ENCODE measurements at regions not wholly inside any gene's neighbourhood (a gene's known extent, or its start where the extent isn't known, plus 50 kb on each side); places are given as distances from the start of the nearest gene placed in this dataset.

DNA sequence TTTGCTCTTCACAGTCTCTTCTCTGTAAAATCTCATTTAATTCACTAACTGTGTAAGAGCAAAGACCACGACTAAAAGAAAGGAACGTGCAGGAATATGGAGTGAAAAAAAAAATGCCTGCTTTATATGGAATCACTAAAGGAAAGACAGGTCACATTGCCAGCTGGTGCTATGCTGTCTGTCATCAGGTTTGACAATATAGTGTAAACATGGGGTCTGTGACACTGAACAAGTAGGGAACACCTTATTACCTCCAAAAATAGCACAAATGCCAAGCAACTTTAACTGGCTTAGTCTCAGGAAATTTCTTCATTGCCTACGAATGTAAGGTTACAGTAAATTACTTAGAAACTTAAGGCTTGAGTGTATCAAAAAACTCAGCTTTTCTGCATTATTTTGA lies 364.5 kb upstream of the LINC00305 start:
- TF ChIP-seq, protein P1, sequence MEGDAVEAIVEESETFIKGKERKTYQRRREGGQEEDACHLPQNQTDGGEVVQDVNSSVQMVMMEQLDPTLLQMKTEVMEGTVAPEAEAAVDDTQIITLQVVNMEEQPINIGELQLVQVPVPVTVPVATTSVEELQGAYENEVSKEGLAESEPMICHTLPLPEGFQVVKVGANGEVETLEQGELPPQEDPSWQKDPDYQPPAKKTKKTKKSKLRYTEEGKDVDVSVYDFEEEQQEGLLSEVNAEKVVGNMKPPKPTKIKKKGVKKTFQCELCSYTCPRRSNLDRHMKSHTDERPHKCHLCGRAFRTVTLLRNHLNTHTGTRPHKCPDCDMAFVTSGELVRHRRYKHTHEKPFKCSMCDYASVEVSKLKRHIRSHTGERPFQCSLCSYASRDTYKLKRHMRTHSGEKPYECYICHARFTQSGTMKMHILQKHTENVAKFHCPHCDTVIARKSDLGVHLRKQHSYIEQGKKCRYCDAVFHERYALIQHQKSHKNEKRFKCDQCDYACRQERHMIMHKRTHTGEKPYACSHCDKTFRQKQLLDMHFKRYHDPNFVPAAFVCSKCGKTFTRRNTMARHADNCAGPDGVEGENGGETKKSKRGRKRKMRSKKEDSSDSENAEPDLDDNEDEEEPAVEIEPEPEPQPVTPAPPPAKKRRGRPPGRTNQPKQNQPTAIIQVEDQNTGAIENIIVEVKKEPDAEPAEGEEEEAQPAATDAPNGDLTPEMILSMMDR (conservative IDR thresholded peaks at IDR 0.05; ENCODE audit: low read length), result no peak
- no peak for TF ChIP-seq EZH2phosphoT487 (IDR thresholded peaks at IDR 0.05; ENCODE audit: borderline replicate concordance, low read depth, low read length)
